ENCODE measurements at regions not wholly inside any gene's neighbourhood (a gene's known extent, or its start where the extent isn't known, plus 50 kb on each side); places are given as distances from the start of the nearest gene placed in this dataset.

GRCh38 chr10:35743851-35744250, 101.8 kb upstream of the FZD8 start:
- Histone ChIP-seq H3K4me3 (no peak overlapping the region), H3K27me3 (no peaks in the 10 kb centered on the region), H3K4me1 (no peaks in the 10 kb centered on the region), H3K27ac (no peak overlapping the region), H3K36me3 (no peaks in the 10 kb centered on the region), H3K9me3 (no peaks in the 10 kb centered on the region)
- ATAC-seq (no peak), DNase-seq (no peak), FAIRE-seq (no peak)
- intact Hi-C loops (cut with DNase I) = no loop called here
- TF ChIP-seq CTCF (IDR thresholded peaks at IDR 0.05) = no peak
- WGBS, 2 donors = 75 to 83% methylated on average over 2 of the region's 2 CpGs

- no peak overlapping the region for H3K4me3 ChIP-seq
Measured at GRCh38 chr10:35743351-35743750, 101.3 kb upstream of the FZD8 start.

GRCh38 chr10:35739998-35740397, 97.9 kb upstream of the FZD8 start:
- no peak for FAIRE-seq
- intact Hi-C loops (cut with DNase I) = no loop called here
- TF ChIP-seq CTCF (IDR thresholded peaks at IDR 0.05) = no peak

More at GRCh38 chr10:35743351-35743750, 101.3 kb upstream of the FZD8 start:
- ATAC-seq (no peak), FAIRE-seq (no peak), DNase-seq (no peak)
- Histone ChIP-seq H3K27me3 (no peaks in the 10 kb centered on the region), H3K36me3 (no peaks in the 10 kb centered on the region), H3K4me1 (no peaks in the 10 kb centered on the region), H3K9me3 (no peaks in the 10 kb centered on the region), H3K27ac (no peak overlapping the region)
- intact Hi-C loops (cut with DNase I) = no loop called here
- no peak for TF ChIP-seq CTCF (IDR thresholded peaks at IDR 0.05)

GRCh38 chr10:35735412-35735811, 93.3 kb upstream of the FZD8 start:
- no peak for FAIRE-seq
- no peak for ATAC-seq
- intact Hi-C loops (cut with DNase I) = no loop called here
- no peak for DNase-seq
- no peak for TF ChIP-seq CTCF (IDR thresholded peaks at IDR 0.05)
- Histone ChIP-seq H3K36me3 (no peaks in the 10 kb centered on the region), H3K9me3 (no peaks in the 10 kb centered on the region), H3K27me3 (no peaks in the 10 kb centered on the region), H3K4me1 (no peaks in the 10 kb centered on the region), H3K4me3 (no peak overlapping the region), H3K27ac (no peak overlapping the region)
- WGBS, 2 donors = 81 to 87% methylated on average over 5 of the region's 5 CpGs

More at GRCh38 chr10:35739998-35740397, 97.9 kb upstream of the FZD8 start:
- DNase-seq = no peak
- Histone ChIP-seq H3K27me3 (no peaks in the 10 kb centered on the region), H3K27ac (no peak overlapping the region), H3K4me1 (no peaks in the 10 kb centered on the region), H3K9me3 (no peaks in the 10 kb centered on the region), H3K4me3 (no peak overlapping the region), H3K36me3 (no peaks in the 10 kb centered on the region)
- no peak for ATAC-seq

- TF ChIP-seq CTCF (IDR thresholded peaks at IDR 0.05) = no peak
- intact Hi-C loops (cut with DNase I) = no loop called here
- Histone ChIP-seq H3K27ac (no peak overlapping the region), H3K36me3 (no peaks in the 10 kb centered on the region), H3K27me3 (no peaks in the 10 kb centered on the region), H3K4me1 (no peaks in the 10 kb centered on the region), H3K4me3 (no peak overlapping the region), H3K9me3 (no peaks in the 10 kb centered on the region)
- DNase-seq = no peak
- ATAC-seq = no peak
- FAIRE-seq = no peak
- WGBS, 2 donors = 91 to 100% methylated on average over 1 of the region's 1 CpG
Measured at GRCh38 chr10:35731828-35732227, 89.7 kb upstream of the FZD8 start.
